NCI-H2171 (cell line): ENCODE measurements at regions not wholly inside any gene's neighbourhood (a gene's known extent, or its start where the extent isn't known, plus 50 kb on each side); places are given as distances from the start of the nearest gene placed in this dataset.

ENCODE experiments used
- DNase-seq: peaks from one replicate; lab custom pipeline; 2025; lab: John Stamatoyannopoulos, UW

- DNase-seq, result no peak
Measured at GRCh38 chr1:81699234-81699633, 101.5 kb upstream of the ADGRL2 start.

DNA sequence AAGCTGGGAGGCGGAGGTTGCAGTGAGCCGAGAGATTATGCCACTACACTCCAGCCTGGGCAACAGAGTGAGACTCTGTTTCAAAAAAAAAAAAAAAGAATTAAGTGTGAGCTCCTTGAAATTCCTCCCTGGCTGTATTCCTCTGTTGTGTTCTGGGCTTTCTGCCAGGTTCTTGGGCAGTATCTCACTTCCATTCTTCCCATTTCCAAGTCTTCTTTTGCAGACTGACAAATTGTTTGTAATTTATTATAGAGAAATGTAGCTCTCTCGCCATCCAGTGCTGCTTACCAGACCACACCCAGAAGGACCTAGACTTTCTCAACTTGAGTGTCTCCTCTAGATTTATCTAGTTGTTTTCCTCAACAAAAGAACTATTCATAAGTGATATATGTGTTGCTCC lies 105.0 kb upstream of the ADGRL2 start:
- DNase-seq, result peak; percentile 1

GRCh38 chr1:81693316-81693715 lies 107.4 kb upstream of the ADGRL2 start:
- DNase-seq, result no peak

DNA sequence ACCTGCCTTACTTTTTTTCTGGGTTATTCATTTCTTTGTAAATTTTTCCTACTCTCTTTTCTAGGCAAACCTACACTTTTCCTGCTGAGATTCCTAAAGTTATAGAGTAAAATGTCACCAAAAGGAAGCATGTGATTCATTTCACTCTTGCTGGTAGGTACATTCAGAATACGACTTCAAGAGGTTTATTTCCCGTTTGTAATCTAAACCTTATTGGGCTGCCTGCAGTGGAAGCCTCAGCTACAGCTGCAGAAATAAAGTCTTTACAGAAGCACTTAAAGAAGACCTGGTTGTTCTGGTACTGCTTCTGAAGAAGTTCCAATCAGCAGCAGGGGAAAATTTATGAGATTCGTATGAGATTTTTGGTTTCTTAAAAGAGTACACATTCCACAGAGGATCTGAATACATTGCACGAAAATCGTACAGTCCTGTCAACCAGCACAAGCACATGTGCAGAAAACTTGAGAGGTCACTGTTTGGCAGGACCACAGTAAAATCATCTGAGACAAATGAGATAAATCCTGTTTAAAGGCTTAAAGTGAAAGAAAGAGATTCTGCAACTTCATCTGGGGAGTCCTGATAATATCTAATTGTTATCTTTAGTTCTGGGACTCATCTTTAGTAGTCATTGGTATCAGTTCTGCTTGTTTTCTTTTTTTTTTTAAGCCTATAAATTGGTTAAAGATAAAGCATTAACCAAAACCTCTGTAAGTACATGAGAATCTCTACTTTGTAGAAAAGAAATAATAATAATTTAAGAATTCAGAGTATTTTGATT lies 109.9 kb upstream of the ADGRL2 start:
- no peak for DNase-seq

GRCh38 chr1:81689531-81689941 lies 111.2 kb upstream of the ADGRL2 start:
- DNase-seq, result no peak

GRCh38 chr1:81682490-81682889 lies 118.2 kb upstream of the ADGRL2 start:
- no peak for DNase-seq

- DNase-seq, result peak; percentile 1
Measured at GRCh38 chr1:81681601-81682266, 119.0 kb upstream of the ADGRL2 start.

DNA sequence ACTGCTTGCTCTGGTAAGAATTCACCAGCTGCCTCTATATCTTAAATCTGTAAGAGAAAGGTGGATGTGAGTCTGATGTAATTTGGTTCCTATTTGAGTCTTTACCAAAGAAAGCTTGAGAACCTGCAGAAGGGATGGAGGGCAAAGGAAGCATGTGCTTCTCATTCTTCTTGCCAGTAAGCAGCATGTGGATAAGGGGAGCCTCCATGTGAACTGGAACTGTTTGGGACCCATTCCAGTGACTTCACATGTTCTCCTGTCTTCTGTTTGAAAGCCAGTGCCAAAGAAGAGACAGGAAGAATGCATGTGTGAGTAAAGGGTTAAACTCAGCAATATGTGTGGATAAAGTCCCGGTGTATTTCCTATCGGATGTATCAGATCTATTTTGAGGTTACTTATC lies 119.6 kb upstream of the ADGRL2 start:
- DNase-seq, result no peak

- DNase-seq, result peak; percentile 1
Measured at GRCh38 chr1:81679942-81680341, 120.8 kb upstream of the ADGRL2 start.

DNA sequence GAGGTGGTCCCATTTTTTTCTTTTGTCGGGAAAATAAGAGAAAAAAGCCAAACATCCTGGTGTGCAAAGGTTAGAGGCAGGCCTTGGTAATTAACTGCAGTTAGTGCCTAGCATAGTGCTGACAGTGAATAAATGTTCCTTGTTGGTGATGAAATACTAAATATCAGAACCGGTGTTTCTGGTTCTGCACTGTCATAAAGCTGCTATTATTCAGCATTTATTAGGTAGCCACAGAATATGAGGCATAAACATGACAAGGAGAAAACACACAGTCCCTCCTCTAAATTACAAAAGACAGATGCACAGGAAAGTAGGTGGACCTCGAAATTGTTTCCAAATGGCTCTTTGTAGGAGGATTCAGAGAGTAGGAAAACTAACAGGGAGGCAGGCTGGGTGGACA lies 122.0 kb upstream of the ADGRL2 start:
- DNase-seq, result no peak

GRCh38 chr1:81672766-81673165 lies 128.0 kb upstream of the ADGRL2 start:
- no peak for DNase-seq

DNA sequence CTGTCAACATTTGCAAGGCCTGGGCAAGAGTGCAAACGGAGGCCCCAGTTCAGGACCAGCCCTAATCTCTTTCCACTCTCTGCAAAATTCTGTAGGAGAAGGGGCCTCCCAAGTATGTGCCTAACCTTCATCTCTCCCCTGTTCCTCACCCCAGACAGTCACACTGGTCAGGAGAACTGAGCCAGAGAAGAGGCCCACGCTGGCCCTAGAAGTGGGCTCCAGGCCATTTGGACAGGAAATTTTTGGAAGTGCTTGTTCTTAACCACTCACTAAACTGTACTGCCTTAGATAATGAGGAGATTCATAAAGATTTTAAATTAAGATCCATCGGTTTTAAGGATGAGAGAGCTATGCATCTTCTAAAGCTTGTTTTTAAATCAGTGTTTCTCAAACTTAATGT lies 129.7 kb upstream of the ADGRL2 start:
- DNase-seq, result no peak

- no peak for DNase-seq
Measured at GRCh38 chr1:81670286-81670685, 130.4 kb upstream of the ADGRL2 start.

- DNase-seq, result no peak
Measured at GRCh38 chr1:81666586-81666985, 134.1 kb upstream of the ADGRL2 start.

DNA sequence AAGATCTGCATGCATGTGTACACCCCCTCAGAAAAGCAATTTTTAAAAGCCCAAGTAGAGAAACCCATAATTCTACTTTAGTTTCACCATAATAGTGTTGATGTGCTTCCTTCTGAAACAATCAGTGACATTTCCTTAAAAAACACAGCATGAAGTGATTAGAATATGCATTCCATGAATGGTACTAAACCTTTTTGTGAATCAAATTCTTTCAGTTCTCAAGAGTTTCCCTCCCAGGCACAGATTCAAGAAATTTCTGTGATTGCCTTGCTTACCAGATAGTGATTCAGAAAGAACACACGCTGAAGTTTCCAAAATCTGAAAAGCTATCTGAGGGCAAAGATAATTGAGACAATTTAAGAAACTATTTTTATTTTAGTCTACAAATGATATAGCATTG lies 136.4 kb upstream of the ADGRL2 start:
- DNase-seq, result no peak

- no peak for DNase-seq
Measured at GRCh38 chr1:81662913-81663526, 137.7 kb upstream of the ADGRL2 start.

DNA sequence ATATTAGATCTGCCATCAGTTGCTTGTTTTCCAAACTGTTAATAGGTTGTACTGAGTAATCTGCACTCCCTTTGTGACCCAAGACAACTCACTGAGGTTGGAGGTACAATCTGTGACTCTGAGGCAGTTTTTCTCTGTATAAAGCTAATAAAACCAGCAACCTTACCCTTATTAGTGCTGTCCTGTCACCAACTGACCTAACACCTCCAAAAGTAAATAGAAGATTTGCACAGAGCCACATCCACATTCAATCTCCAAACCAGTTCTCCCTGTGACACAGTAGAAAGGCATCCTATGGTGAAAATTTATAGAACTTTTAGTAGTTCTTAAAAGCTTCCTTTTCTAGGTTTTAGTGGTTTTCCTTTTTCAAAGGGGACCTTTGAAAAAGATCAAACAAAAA lies 140.4 kb upstream of the ADGRL2 start:
- no peak for DNase-seq

GRCh38 chr1:81654657-81655056 lies 146.1 kb upstream of the ADGRL2 start:
- no peak for DNase-seq

DNA sequence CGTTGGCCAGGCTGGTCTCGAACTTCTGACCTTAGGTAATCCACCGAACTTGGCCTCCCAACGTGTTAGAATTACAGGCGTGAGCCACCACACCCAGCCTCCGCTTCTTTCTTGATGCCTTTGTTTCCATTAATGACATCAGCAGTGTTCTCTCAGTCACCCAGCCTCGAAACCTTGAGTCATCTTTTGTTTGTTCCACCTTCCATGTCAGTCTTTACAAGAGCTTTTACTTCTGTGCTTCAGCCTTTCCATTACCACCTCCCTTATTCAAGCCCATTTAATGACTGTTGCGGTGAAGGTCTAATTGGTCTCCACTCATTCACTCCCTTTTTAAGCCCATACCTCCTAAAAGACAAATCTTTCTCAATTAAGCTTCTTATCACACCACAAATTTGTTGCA lies 146.6 kb upstream of the ADGRL2 start:
- DNase-seq, result no peak

DNA sequence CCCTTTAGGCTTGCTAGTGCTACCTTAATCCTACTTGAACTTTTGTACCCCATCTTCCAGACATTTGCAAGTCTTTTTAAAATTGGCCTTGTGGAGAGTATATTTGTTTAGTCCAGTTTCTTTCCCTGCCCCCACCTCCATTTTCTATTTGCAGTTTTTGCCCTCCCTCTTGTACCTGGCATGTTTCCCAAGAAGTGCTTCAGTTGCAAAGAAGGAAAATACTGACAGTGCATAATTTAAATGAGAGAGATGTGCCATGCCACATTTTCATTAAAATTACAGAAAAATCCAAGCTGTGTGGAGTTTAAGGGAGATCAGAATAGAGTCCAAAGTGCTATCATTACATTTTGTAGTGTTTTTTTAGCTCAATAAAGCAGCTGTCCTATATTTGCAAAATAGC lies 150.0 kb upstream of the ADGRL2 start:
- no peak for DNase-seq

- no peak for DNase-seq
Measured at GRCh38 chr1:81635816-81636215, 164.9 kb upstream of the ADGRL2 start.

DNA sequence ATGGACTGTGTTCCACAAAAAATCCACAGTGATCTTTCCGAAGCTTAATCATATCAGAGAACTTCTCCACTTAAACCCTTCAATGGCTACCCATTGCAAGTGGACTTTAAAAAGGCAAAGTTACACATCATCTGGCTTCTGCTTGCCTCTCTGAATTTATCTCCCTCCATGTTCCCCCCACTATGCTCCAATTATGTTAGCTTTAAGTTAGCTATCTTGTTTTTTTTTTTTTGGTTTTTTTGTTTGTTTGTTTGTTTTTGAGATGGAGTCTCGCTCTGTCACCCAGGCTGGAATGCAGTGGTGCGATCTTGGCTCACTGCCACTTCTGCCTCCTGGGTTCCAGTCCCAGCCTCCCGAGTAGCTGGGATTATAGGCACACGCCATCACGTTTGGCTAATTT lies 166.4 kb upstream of the ADGRL2 start:
- DNase-seq, result no peak

DNA sequence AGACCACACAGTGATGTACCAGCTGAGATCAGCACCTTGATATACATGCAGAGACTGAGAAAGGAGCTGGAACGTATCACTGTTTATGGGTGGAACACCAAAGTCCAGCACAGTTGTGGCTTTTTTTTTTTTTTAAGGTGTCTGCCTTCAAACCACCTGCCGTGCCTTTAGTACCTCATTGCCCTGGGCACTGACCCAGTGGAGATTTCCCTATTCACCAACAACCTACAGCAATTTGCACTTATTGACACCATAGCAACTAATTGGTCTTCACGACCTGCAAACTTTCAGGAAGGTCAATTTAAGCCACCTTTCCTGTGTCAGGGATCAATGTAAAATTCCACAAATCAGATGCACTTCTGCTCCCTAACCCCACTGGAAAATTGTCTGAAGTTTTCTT lies 181.6 kb upstream of the ADGRL2 start:
- no peak for DNase-seq
